GM23338 (cell line): ENCODE measurements at regions not wholly inside any gene's neighbourhood (a gene's known extent, or its start where the extent isn't known, plus 50 kb on each side); places are given as distances from the start of the nearest gene placed in this dataset.

Experiments used
- ATAC-seq: fragments of 200-7000 bp; cut with Tn5 transposase; 3 replicates; pipeline ENCODE4 v1.9.1; 2020
- DNase-seq: peaks from one replicate; pipeline ENCODE4 v3.0.0-alpha.2; 2015; ENCODE audit warnings: low spot score
- H2AFZ ChIP-seq: fragments of 200-600 bp; sonication (generic); 2 replicates; pipeline ENCODE4 v1.8.0; 2016; ENCODE audit warnings: antibody characterized with exemption, mild to moderate bottlenecking, moderate library complexity
- H3F3A ChIP-seq: fragments of 200-600 bp; sonication (generic); replicated peaks from 2 replicates; pipeline ENCODE4 v1.8.0; 2017; ENCODE audit warnings: antibody characterized with exemption, mixed run types, low read depth
- H3K27ac ChIP-seq: fragments of 200-600 bp; sonication (generic); 2 replicates; pipeline ENCODE4 v1.6.1; 2016; ENCODE audit warnings: low read depth
- H3K27me3 ChIP-seq: fragments of 200-600 bp; sonication (generic); 2 replicates; pipeline ENCODE4 v1.8.0; 2016; ENCODE audit warnings: mild to moderate bottlenecking, mixed run types, moderate library complexity; ENCODE audit not compliant: insufficient read depth
- H3K36me3 ChIP-seq: fragments of 200-600 bp; sonication (generic); 2 replicates; pipeline ENCODE4 v1.8.0; 2016; ENCODE audit warnings: mild to moderate bottlenecking; ENCODE audit not compliant: insufficient read depth
- H3K4me1 ChIP-seq: fragments of 200-600 bp; sonication (generic); 2 replicates; pipeline ENCODE4 v1.8.0; 2016; ENCODE audit warnings: mild to moderate bottlenecking, moderate library complexity; ENCODE audit not compliant: insufficient read depth
- H3K4me2 ChIP-seq: fragments of 200-600 bp; sonication (generic); 2 replicates; pipeline ENCODE4 v1.7.1; 2017; ENCODE audit warnings: mixed run types
- H3K4me3 ChIP-seq: fragments of 200-600 bp; sonication (generic); 2 replicates; pipeline ENCODE4 v1.6.1; 2016; ENCODE audit warnings: mixed run types
- H3K79me2 ChIP-seq: fragments of 200-600 bp; sonication (generic); replicated peaks from 2 replicates; pipeline ENCODE4 v1.8.0; 2017; ENCODE audit warnings: mild to moderate bottlenecking; ENCODE audit not compliant: insufficient read depth
- H3K9me2 ChIP-seq: fragments of 200-600 bp; sonication (generic); 2 replicates; pipeline ENCODE4 v1.8.0; 2017; ENCODE audit not compliant: insufficient read depth
- H4K20me1 ChIP-seq: fragments of 200-600 bp; sonication (generic); replicated peaks from 2 replicates; pipeline ENCODE4 v1.8.0; 2017; ENCODE audit warnings: mild to moderate bottlenecking; ENCODE audit not compliant: insufficient read depth
- H3K27ac Mint-ChIP-seq: 2 replicates; pipeline ENCODE4 v1.8.0; 2020; ENCODE audit warnings: inconsistent platforms, mild to moderate bottlenecking, moderate library complexity, mixed read lengths
- H3K27me3 Mint-ChIP-seq: 3 replicates; pipeline ENCODE4 v1.8.0; 2022; ENCODE audit warnings: low read depth, mild to moderate bottlenecking, moderate library complexity, mixed read lengths, inconsistent platforms; ENCODE audit not compliant: insufficient read depth, poor library complexity
- H3K36me3 Mint-ChIP-seq: 3 replicates; pipeline ENCODE4 v1.8.0; 2021; ENCODE audit warnings: low read depth, mild to moderate bottlenecking, inconsistent platforms, moderate library complexity, mixed read lengths
- H3K4me1 Mint-ChIP-seq: 3 replicates; pipeline ENCODE4 v1.8.0; 2020; ENCODE audit warnings: mild to moderate bottlenecking, inconsistent platforms, mixed read lengths
- H3K4me3 Mint-ChIP-seq: 3 replicates; pipeline ENCODE4 v1.8.0; 2021; ENCODE audit warnings: moderate library complexity, mild to moderate bottlenecking, inconsistent platforms, mixed read lengths
- H3K9me3 Mint-ChIP-seq: 3 replicates; pipeline ENCODE4 v1.8.0; 2020; ENCODE audit warnings: moderate library complexity, mild to moderate bottlenecking, inconsistent platforms, mixed read lengths
- EZH2 ChIP-seq: fragments of 200-600 bp; sonication (generic); IDR thresholded peaks from one replicate; pipeline ENCODE4 v1.8.0; 2017; ENCODE audit warnings: antibody characterized with exemption, mild to moderate bottlenecking, low read depth; ENCODE audit not compliant: unreplicated experiment
- EZH2phosphoT487 ChIP-seq: fragments of 200-600 bp; sonication (generic); IDR thresholded peaks from one replicate; pipeline ENCODE4 v1.8.1; 2018; ENCODE audit warnings: antibody characterized with exemption; ENCODE audit not compliant: unreplicated experiment
- NANOG ChIP-seq: IDR thresholded peaks from 2 replicates; pipeline ENCODE4 v1.6.1; 2016; ENCODE audit warnings: antibody characterized with exemption, borderline replicate concordance
- POLR2AphosphoS5 ChIP-seq: IDR thresholded peaks from 2 replicates; pipeline ENCODE4 v1.6.1; 2016; ENCODE audit warnings: antibody characterized with exemption, low read depth
- STAT1 ChIP-seq: IDR thresholded peaks from one replicate; pipeline ENCODE4 v1.6.1; 2016; ENCODE audit warnings: antibody characterized with exemption; ENCODE audit not compliant: unreplicated experiment
- ZNF331 ChIP-seq: fragments of 250-450 bp; sonication (Bioruptor Pico); IDR thresholded peaks from 2 replicates; pipeline ENCODE4 v1.5.0; 2020; ENCODE audit warnings: low read depth, mild to moderate bottlenecking, moderate library complexity
- TF ChIP-seq, protein P1 (sequence below), 2 experiments: fragments of 200-600 bp in 1 of 2; sonication (generic) in 1 of 2; conservative IDR thresholded peaks; 2 replicates each; pipeline versions ENCODE4 v1.5.1 to v1.6.1; 2016 to 2017; ENCODE audit warnings: antibody characterized with exemption in 2 of 2, low read depth in 2 of 2, mild to moderate bottlenecking in 2 of 2, moderate library complexity in 1 of 2
- TF ChIP-seq, protein P2 (sequence below): IDR thresholded peaks from one replicate; pipeline ENCODE4 v1.6.1; 2018; ENCODE audit warnings: antibody characterized with exemption; ENCODE audit not compliant: unreplicated experiment
- TF ChIP-seq, protein P3 (sequence below): IDR thresholded peaks from 2 replicates; pipeline ENCODE4 v1.6.1; 2016; ENCODE audit warnings: antibody characterized with exemption

DNA sequence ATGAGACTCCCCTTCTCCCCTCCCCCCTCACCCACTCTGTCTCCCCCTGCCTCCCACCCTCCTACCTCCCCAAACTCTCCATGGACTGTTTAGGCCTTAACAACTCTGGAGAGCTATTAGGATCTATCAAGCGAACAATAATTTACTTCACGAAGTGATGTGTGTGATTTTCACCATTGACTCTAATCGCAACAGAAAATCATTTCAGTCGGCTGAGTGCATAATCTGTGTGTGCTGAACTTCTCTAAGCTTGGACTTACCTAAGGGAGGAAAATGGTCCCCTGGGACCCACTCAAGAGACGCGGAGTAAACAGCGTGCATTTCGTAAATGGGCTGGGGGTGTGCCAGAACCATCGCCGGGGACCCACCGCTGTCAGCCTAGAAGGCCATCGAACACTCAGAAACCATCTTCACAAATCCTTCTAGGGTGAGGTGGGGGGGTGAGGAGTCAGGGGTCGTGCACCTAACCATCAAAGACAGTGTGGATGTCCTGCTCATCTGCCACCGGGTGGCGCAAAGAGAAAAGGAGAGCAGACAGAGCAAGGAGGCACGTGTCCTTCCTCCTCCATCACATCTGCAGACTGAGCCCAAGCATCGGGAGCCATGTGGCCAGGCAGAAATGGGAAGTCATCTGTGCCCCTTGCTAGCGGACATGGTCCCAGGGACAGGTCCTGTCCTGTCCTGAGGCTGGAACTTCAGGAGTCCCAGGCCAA, 62.1 kb upstream of the NUP50 start:
- Mint-ChIP-seq H3K4me3 (no peak overlapping the region), H3K27me3 (peaks cover 12% of the 10 kb centered on the region), H3K4me1 (peaks cover 5% of the 10 kb centered on the region; the same call in 1 of the 3 replicates), H3K27ac (no peak overlapping the region), H3K9me3 (no peaks in the 10 kb centered on the region; the same call in 2 of the 3 replicates), H3K36me3 (no peaks in the 10 kb centered on the region; the same call in 2 of the 3 replicates)
- H4K20me1 ChIP-seq = no peaks in the 10 kb centered on the region
- DNase-seq (peak; percentile 91), ATAC-seq (peak; percentile 96)
- no peaks in the 10 kb centered on the region for H3K36me3 ChIP-seq
- H2AFZ ChIP-seq = peak overlapping the region; percentile 61; the same call in 1 of the 2 replicates
- no peak overlapping the region for H3K4me2 ChIP-seq
- H3F3A ChIP-seq = no peaks in the 10 kb centered on the region
- H3K4me3 ChIP-seq = no peak overlapping the region
- H3K79me2 ChIP-seq = no peaks in the 10 kb centered on the region
- no peak overlapping the region for H3K27ac ChIP-seq
- H3K4me1 ChIP-seq = no peaks in the 10 kb centered on the region
- no peaks in the 10 kb centered on the region for H3K9me2 ChIP-seq
- peaks cover 7% of the 10 kb centered on the region; the same call in 1 of the 2 replicates for H3K27me3 ChIP-seq
- TF ChIP-seq STAT1 = no peak
- TF ChIP-seq, protein P1, sequence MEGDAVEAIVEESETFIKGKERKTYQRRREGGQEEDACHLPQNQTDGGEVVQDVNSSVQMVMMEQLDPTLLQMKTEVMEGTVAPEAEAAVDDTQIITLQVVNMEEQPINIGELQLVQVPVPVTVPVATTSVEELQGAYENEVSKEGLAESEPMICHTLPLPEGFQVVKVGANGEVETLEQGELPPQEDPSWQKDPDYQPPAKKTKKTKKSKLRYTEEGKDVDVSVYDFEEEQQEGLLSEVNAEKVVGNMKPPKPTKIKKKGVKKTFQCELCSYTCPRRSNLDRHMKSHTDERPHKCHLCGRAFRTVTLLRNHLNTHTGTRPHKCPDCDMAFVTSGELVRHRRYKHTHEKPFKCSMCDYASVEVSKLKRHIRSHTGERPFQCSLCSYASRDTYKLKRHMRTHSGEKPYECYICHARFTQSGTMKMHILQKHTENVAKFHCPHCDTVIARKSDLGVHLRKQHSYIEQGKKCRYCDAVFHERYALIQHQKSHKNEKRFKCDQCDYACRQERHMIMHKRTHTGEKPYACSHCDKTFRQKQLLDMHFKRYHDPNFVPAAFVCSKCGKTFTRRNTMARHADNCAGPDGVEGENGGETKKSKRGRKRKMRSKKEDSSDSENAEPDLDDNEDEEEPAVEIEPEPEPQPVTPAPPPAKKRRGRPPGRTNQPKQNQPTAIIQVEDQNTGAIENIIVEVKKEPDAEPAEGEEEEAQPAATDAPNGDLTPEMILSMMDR (conservative IDR thresholded peaks at IDR 0.05; ENCODE audit: low read depth in 2 of 2) = peak; percentile 66 to 95

DNA sequence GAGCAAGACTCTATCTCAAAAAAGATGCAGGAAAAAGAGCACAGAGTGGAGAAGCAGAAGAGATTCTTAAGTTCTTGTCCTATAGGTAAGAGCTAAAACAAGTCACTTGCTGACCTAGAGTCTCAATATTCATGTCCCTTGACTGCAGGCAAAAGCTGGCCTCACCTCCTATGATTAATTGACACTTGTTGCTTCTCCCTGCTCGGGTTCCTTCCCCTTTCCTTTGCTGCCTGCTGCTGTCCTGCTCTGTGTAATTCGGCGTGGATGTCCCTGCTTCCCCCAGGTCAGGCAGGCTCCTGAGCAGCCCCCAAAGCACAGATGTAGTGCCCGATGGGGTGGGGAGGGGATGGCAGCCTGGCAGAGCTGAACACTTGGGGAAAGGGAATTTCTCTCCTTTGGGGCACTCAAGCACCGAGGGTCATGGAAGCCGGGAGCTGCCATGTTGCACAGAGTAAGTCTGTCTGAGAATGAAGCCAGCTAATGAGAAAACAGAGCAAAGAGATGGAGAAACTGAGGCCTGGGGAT, 60.8 kb upstream of the NUP50 start:
- ATAC-seq (no peak), DNase-seq (no peak)
- no peak overlapping the region for H3K27ac Mint-ChIP-seq
- Histone ChIP-seq H3K27me3 (peaks cover 7% of the 10 kb centered on the region; the same call in 1 of the 2 replicates), H3K4me3 (no peak overlapping the region), H3F3A (no peaks in the 10 kb centered on the region), H3K36me3 (no peaks in the 10 kb centered on the region), H2AFZ (peak overlapping the region; percentile 52), H3K27ac (no peak overlapping the region), H3K4me1 (no peaks in the 10 kb centered on the region), H3K79me2 (no peaks in the 10 kb centered on the region), H3K4me2 (no peak overlapping the region), H4K20me1 (no peaks in the 10 kb centered on the region), H3K9me2 (no peaks in the 10 kb centered on the region)
- H3K4me3 Mint-ChIP-seq = no peak overlapping the region
- H3K4me1 Mint-ChIP-seq = peaks cover 5% of the 10 kb centered on the region; the same call in 1 of the 3 replicates
- H3K9me3 Mint-ChIP-seq = no peaks in the 10 kb centered on the region; the same call in 2 of the 3 replicates
- H3K27me3 Mint-ChIP-seq = peaks cover 12% of the 10 kb centered on the region
- H3K36me3 Mint-ChIP-seq = no peaks in the 10 kb centered on the region
- TF ChIP-seq NANOG (no peak), ZNF331 (CRISPR knock-in tag) (no peak), EZH2 (no peak), EZH2phosphoT487 (no peak), POLR2AphosphoS5 (no peak)
- TF ChIP-seq, protein P2, sequence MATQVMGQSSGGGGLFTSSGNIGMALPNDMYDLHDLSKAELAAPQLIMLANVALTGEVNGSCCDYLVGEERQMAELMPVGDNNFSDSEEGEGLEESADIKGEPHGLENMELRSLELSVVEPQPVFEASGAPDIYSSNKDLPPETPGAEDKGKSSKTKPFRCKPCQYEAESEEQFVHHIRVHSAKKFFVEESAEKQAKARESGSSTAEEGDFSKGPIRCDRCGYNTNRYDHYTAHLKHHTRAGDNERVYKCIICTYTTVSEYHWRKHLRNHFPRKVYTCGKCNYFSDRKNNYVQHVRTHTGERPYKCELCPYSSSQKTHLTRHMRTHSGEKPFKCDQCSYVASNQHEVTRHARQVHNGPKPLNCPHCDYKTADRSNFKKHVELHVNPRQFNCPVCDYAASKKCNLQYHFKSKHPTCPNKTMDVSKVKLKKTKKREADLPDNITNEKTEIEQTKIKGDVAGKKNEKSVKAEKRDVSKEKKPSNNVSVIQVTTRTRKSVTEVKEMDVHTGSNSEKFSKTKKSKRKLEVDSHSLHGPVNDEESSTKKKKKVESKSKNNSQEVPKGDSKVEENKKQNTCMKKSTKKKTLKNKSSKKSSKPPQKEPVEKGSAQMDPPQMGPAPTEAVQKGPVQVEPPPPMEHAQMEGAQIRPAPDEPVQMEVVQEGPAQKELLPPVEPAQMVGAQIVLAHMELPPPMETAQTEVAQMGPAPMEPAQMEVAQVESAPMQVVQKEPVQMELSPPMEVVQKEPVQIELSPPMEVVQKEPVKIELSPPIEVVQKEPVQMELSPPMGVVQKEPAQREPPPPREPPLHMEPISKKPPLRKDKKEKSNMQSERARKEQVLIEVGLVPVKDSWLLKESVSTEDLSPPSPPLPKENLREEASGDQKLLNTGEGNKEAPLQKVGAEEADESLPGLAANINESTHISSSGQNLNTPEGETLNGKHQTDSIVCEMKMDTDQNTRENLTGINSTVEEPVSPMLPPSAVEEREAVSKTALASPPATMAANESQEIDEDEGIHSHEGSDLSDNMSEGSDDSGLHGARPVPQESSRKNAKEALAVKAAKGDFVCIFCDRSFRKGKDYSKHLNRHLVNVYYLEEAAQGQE = no peak
- TF ChIP-seq, protein P3, sequence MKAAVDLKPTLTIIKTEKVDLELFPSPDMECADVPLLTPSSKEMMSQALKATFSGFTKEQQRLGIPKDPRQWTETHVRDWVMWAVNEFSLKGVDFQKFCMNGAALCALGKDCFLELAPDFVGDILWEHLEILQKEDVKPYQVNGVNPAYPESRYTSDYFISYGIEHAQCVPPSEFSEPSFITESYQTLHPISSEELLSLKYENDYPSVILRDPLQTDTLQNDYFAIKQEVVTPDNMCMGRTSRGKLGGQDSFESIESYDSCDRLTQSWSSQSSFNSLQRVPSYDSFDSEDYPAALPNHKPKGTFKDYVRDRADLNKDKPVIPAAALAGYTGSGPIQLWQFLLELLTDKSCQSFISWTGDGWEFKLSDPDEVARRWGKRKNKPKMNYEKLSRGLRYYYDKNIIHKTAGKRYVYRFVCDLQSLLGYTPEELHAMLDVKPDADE = no peak
- TF ChIP-seq, protein P1 (conservative IDR thresholded peaks at IDR 0.05; ENCODE audit: low read depth in 2 of 2) = no peak
